ENCODE measurements at regions not wholly inside any gene's neighbourhood (a gene's known extent, or its start where the extent isn't known, plus 50 kb on each side); places are given as distances from the start of the nearest gene placed in this dataset.

GRCh38 chrX:40171513-40172400 lies 74.0 kb upstream of the BCOR start:
- H3K4me3 ChIP-seq (ENCODE audit: low read depth, low read length) = peak overlapping the region; percentile 12
- no peak for TF ChIP-seq CTCF (IDR thresholded peaks at IDR 0.05; ENCODE audit: insufficient read depth, low read length, poor library complexity, severe bottlenecking)
- peaks cover 19% of the 10 kb centered on the region for H3K27me3 ChIP-seq (ENCODE audit: control insufficient read depth, insufficient read depth, low read length)
- H3K36me3 ChIP-seq (ENCODE audit: control insufficient read depth, insufficient read depth, low read length) = no peaks in the 10 kb centered on the region
- DNase-seq (ENCODE audit: low read depth) = no peak

- Histone ChIP-seq H3K27me3 (ENCODE audit: control insufficient read depth, insufficient read depth, low read length) (peaks cover 21% of the 10 kb centered on the region), H3K4me3 (ENCODE audit: low read depth, low read length) (no peak overlapping the region), H3K36me3 (ENCODE audit: control insufficient read depth, insufficient read depth, low read length) (no peaks in the 10 kb centered on the region)
- no peak for TF ChIP-seq CTCF (IDR thresholded peaks at IDR 0.05; ENCODE audit: insufficient read depth, low read length, poor library complexity, severe bottlenecking)
- DNase-seq (ENCODE audit: low read depth) = no peak
These were observed 73.2 kb upstream of the BCOR start for GRCh38 chrX:40170830-40171512.

GRCh38 chrX:40169193-40170101 lies 71.7 kb upstream of the BCOR start:
- Histone ChIP-seq H3K36me3 (ENCODE audit: control insufficient read depth, insufficient read depth, low read length) (no peaks in the 10 kb centered on the region), H3K4me3 (ENCODE audit: low read depth, low read length) (no peak overlapping the region), H3K27me3 (ENCODE audit: control insufficient read depth, insufficient read depth, low read length) (peaks cover 19% of the 10 kb centered on the region)
- peak; percentile 43 for DNase-seq (ENCODE audit: low read depth)
- peak; percentile 53 for TF ChIP-seq CTCF (IDR thresholded peaks at IDR 0.05; ENCODE audit: insufficient read depth, low read length, poor library complexity, severe bottlenecking)

- no peak for TF ChIP-seq CTCF (IDR thresholded peaks at IDR 0.05; ENCODE audit: insufficient read depth, low read length, poor library complexity, severe bottlenecking)
- H3K27me3 ChIP-seq (ENCODE audit: control insufficient read depth, insufficient read depth, low read length) = peaks cover 19% of the 10 kb centered on the region
- H3K36me3 ChIP-seq (ENCODE audit: control insufficient read depth, insufficient read depth, low read length) = no peaks in the 10 kb centered on the region
- no peak overlapping the region for H3K4me3 ChIP-seq (ENCODE audit: low read depth, low read length)
- no peak for DNase-seq (ENCODE audit: low read depth)
These were observed 70.8 kb upstream of the BCOR start for GRCh38 chrX:40168480-40169011.

GRCh38 chrX:40167850-40168479 lies 70.2 kb upstream of the BCOR start:
- no peak for DNase-seq (ENCODE audit: low read depth)
- Histone ChIP-seq H3K27me3 (ENCODE audit: control insufficient read depth, insufficient read depth, low read length) (peaks cover 19% of the 10 kb centered on the region), H3K4me3 (ENCODE audit: low read depth, low read length) (peak overlapping the region; percentile 1), H3K36me3 (ENCODE audit: control insufficient read depth, insufficient read depth, low read length) (no peaks in the 10 kb centered on the region)
- no peak for TF ChIP-seq CTCF (IDR thresholded peaks at IDR 0.05; ENCODE audit: insufficient read depth, low read length, poor library complexity, severe bottlenecking)
